ENCODE measurements at regions not wholly inside any gene's neighbourhood (a gene's known extent, or its start where the extent isn't known, plus 50 kb on each side); places are given as distances from the start of the nearest gene placed in this dataset.
A peak's percentile ranks its signal among the peaks of the same experiment; 100 is the strongest.

DNA sequence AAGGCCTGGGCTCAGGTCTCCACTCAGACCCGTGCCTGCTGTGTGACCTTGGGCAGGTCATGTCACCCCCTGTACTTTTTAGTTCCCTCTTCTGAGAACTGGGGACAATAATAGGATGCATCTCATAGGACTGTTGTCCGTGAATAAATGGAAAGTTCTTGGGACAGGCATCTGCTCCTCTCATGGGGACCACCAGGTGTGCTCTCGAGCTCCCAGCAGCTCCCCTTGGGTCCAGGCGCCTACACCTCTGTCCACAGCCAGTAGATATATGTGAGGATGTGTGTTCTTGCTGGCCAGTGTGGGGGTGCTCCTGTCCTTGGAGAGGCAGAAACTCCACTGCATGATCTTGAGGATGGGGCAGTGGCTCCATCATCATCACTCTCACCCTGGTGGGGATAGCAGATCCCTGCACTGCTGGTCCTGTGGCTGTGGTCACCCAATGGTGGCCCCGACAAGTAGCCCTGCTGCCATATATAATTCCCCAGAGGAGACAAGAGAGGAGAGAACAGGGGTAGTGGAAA, 257.6 kb upstream of the TLE3 start:
- intact Hi-C loops (cut with micrococcal nuclease; ENCODE audit: unreplicated experiment): no loop called here

DNA sequence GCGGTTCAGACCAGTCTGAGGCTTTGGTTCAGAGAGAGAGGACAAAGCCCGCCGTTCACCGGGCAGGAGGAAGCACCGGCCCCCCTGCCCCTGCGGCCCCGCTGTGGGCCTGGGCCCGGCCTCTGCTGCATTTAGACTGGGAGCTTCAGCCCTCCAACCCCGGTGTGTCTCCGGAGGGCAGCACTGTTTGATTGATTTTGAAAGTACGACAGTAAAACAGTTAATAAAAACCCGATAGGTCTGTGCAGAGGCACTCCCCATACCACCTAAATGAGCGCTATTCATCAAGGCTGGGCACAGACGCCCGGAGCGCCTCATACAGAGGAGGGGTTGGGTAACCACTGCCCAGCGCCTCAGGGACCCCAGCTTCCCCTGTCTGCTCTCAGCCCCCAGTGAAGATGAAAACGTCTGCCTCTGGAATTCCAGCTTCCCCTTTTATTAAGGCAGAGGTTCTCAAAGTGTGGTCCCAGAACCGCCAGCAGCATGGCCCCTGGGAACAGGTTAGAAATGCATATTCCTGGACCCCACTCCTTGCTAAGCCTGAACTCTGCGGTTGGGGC, 256.7 kb upstream of the TLE3 start:
- Histone ChIP-seq H3K79me2 (ENCODE audit: insufficient read depth, low read depth, low read length) (no peaks in the 10 kb centered on the region), H3K4me1 (ENCODE audit: insufficient read depth, low read length, poor library complexity, severe bottlenecking) (no peaks in the 10 kb centered on the region), H4K20me1 (ENCODE audit: insufficient read depth, low read length) (no peaks in the 10 kb centered on the region), H2AFZ (ENCODE audit: low read length) (no peak overlapping the region), H3K9me2 (ENCODE audit: insufficient read depth, low read length) (no peaks in the 10 kb centered on the region), H3K4me3 (ENCODE audit: low read depth, low read length, poor library complexity, severe bottlenecking) (no peak overlapping the region), H3K36me3 (ENCODE audit: insufficient read depth, low read length) (no peaks in the 10 kb centered on the region), H3K9me3 (ENCODE audit: low read length) (no peaks in the 10 kb centered on the region), H3K27ac (ENCODE audit: low read depth, low read length, poor library complexity, severe bottlenecking) (no peak overlapping the region), H3K4me2 (ENCODE audit: low read length) (no peak overlapping the region)
- TF ChIP-seq EZH2phosphoT487 (IDR thresholded peaks at IDR 0.05; ENCODE audit: borderline replicate concordance, low read depth, low read length): no peak
- no TSS peak for BruUV-seq (replicated peaks)
- ChIA-PET POLR2A (no interaction called here), CTCF (ENCODE audit: unreplicated experiment) (no interaction called here)
- no peak for DNase-seq (ENCODE audit: low spot score)
- intact Hi-C loops (cut with micrococcal nuclease; ENCODE audit: unreplicated experiment): no loop called here

More for the DNA sequence above, 257.6 kb upstream of the TLE3 start:
- Histone ChIP-seq H3K27ac (ENCODE audit: low read depth, low read length, poor library complexity, severe bottlenecking) (no peak overlapping the region), H2AFZ (ENCODE audit: low read length) (no peak overlapping the region), H4K20me1 (ENCODE audit: insufficient read depth, low read length) (no peaks in the 10 kb centered on the region), H3K4me3 (ENCODE audit: low read depth, low read length, poor library complexity, severe bottlenecking) (no peak overlapping the region), H3K36me3 (ENCODE audit: insufficient read depth, low read length) (no peaks in the 10 kb centered on the region), H3K9me2 (ENCODE audit: insufficient read depth, low read length) (no peaks in the 10 kb centered on the region), H3K4me1 (ENCODE audit: insufficient read depth, low read length, poor library complexity, severe bottlenecking) (no peaks in the 10 kb centered on the region), H3K4me2 (ENCODE audit: low read length) (no peak overlapping the region), H3K79me2 (ENCODE audit: insufficient read depth, low read depth, low read length) (no peaks in the 10 kb centered on the region), H3K9me3 (ENCODE audit: low read length) (no peaks in the 10 kb centered on the region)
- POLR2A ChIA-PET: no interaction called here
- TF ChIP-seq, protein P1, sequence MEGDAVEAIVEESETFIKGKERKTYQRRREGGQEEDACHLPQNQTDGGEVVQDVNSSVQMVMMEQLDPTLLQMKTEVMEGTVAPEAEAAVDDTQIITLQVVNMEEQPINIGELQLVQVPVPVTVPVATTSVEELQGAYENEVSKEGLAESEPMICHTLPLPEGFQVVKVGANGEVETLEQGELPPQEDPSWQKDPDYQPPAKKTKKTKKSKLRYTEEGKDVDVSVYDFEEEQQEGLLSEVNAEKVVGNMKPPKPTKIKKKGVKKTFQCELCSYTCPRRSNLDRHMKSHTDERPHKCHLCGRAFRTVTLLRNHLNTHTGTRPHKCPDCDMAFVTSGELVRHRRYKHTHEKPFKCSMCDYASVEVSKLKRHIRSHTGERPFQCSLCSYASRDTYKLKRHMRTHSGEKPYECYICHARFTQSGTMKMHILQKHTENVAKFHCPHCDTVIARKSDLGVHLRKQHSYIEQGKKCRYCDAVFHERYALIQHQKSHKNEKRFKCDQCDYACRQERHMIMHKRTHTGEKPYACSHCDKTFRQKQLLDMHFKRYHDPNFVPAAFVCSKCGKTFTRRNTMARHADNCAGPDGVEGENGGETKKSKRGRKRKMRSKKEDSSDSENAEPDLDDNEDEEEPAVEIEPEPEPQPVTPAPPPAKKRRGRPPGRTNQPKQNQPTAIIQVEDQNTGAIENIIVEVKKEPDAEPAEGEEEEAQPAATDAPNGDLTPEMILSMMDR (conservative IDR thresholded peaks at IDR 0.05; ENCODE audit: low read length): peak; percentile 62
- no peak for TF ChIP-seq EZH2phosphoT487 (IDR thresholded peaks at IDR 0.05; ENCODE audit: borderline replicate concordance, low read depth, low read length)
- BruUV-seq (replicated peaks): no TSS peak
- CTCF ChIA-PET (ENCODE audit: unreplicated experiment): no interaction called here
- peak; percentile 11 for DNase-seq (ENCODE audit: low spot score)

DNA sequence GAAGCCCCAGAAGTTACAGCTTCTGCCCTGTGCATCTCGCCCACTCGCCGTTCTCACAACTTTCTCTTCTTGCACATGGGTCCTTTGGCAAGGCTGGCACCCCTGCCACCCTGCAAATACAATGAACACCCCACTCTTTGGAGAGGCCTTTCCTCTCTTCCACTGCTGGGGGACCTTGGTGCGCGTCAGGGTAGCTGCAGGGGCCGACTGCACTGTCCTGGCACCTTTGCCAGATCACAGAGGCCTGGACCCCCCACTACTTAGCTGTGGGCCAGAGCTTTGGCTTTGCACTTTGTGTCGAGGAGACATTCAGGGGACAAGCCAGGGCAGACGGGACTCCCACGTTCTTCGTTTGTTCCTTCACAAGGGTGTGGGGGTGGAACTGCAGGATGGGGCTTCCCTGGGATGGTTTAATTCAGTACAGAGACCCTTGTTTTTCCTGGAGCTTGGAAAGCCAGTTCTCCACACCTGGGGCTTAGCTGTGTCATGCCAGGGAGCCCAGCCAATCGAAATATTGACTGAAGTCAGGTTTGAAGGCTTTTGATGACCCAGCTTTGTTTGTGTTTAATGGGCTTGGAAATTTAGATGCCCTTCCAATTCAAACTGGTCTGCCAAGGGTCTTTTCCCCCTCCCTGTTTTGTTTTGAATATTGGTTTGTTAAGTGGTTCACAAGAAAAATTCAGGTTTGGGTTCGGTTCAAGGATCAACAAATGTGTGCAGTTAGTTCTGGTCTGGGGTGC, 256.1 kb upstream of the TLE3 start:
- Histone ChIP-seq H3K27ac (ENCODE audit: low read depth, low read length, poor library complexity, severe bottlenecking) (no peak overlapping the region), H3K9me3 (ENCODE audit: low read length) (no peaks in the 10 kb centered on the region), H4K20me1 (ENCODE audit: insufficient read depth, low read length) (no peaks in the 10 kb centered on the region), H3K36me3 (ENCODE audit: insufficient read depth, low read length) (no peaks in the 10 kb centered on the region), H3K4me2 (ENCODE audit: low read length) (no peak overlapping the region), H3K79me2 (ENCODE audit: insufficient read depth, low read depth, low read length) (no peaks in the 10 kb centered on the region), H3K9me2 (ENCODE audit: insufficient read depth, low read length) (no peaks in the 10 kb centered on the region), H2AFZ (ENCODE audit: low read length) (no peak overlapping the region), H3K4me1 (ENCODE audit: insufficient read depth, low read length, poor library complexity, severe bottlenecking) (no peaks in the 10 kb centered on the region), H3K4me3 (ENCODE audit: low read depth, low read length, poor library complexity, severe bottlenecking) (no peak overlapping the region)
- POLR2A ChIA-PET: no interaction called here
- CTCF ChIA-PET (ENCODE audit: unreplicated experiment): no interaction called here
- no peak for DNase-seq (ENCODE audit: low spot score)
- TF ChIP-seq EZH2phosphoT487 (IDR thresholded peaks at IDR 0.05; ENCODE audit: borderline replicate concordance, low read depth, low read length): no peak
- TF ChIP-seq, protein P1 (conservative IDR thresholded peaks at IDR 0.05; ENCODE audit: low read length): no peak
- BruUV-seq (replicated peaks): no TSS peak
- intact Hi-C loops (cut with micrococcal nuclease; ENCODE audit: unreplicated experiment): no loop called here

Measured in OCI-LY7 (cell line).